GM19463 (cell line): ENCODE measurements at regions not wholly inside any gene's neighbourhood (a gene's known extent, or its start where the extent isn't known, plus 50 kb on each side); places are given as distances from the start of the nearest gene placed in this dataset.

Experiments
- ATAC-seq: cut with Tn5 transposase; IDR thresholded peaks from one replicate; pipeline ENCODE4 v1.9.1; 2021; ENCODE audit warnings: mild to moderate bottlenecking, moderate library complexity; ENCODE audit not compliant: unreplicated experiment

GRCh38 chr3:56902468-56903160 lies 100.9 kb upstream of the ARHGEF3 start:
- no peak for ATAC-seq

GRCh38 chr3:56900801-56901200 lies 99.1 kb upstream of the ARHGEF3 start:
- ATAC-seq: no peak

GRCh38 chr3:56899851-56900250 lies 98.1 kb upstream of the ARHGEF3 start:
- ATAC-seq: no peak

GRCh38 chr3:56899078-56899477 lies 97.3 kb upstream of the ARHGEF3 start:
- ATAC-seq: no peak

DNA sequence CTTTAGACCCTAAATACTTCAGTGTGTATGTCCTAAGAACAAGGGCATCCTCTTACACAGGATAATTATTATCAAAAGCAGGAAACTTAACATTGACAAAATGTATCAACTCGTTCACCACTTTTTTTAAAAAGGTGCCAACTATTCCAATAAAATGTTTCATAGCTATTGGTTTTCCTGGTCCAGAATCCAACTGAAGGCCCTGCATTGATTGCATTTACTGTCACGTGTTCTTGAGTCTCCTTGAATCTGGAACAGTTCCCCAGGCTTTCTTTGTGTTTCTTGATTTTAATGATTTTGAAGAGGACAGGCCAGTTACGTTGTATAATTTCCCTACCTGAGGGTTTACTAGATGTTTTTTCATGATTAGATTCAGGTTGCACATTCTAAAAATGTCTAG lies 94.6 kb upstream of the ARHGEF3 start:
- no peak for ATAC-seq

- ATAC-seq: peak; percentile 76
These were observed 93.2 kb upstream of the ARHGEF3 start for GRCh38 chr3:56894881-56895431.

GRCh38 chr3:56890448-56891091 lies 88.8 kb upstream of the ARHGEF3 start:
- no peak for ATAC-seq

GRCh38 chr3:56889131-56889530 lies 87.4 kb upstream of the ARHGEF3 start:
- no peak for ATAC-seq

GRCh38 chr3:56887402-56888025 lies 85.8 kb upstream of the ARHGEF3 start:
- no peak for ATAC-seq

DNA sequence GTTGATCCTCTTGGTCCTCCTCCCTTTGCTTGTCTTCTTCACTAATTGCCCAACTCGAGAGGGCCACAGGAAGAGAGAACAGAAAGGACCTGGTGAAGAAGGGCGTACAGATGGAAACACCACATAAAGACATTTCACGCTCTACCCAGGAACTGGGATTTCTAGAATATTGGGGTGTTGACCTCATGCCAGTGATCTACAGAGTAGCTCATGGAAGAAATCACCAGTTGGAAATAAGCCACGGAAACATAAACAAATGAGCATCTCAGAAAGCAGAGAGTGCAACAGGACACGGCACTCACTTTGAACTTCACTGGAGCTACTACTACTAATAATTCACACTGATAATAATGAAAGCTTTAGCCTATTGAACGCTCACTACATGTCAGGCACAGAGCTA lies 84.6 kb upstream of the ARHGEF3 start:
- no peak for ATAC-seq

DNA sequence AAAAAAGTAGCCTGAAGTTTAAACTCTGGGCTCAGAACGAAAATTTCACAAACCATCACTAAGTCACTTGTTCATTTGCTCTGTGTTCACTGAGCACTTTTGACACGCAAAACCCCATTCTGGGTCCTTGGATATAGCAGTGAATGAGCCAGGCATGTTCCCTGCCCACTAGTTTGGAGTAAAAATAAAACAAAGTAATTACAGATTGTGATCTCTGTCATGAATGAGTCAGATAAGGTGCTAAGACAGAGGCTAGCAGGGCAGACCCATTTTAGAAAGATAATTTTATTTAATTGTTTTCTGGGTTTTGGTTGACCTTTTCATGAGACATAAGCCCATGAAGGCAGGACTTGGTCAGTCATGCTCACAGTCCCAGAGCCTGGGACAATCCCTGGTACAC lies 84.1 kb upstream of the ARHGEF3 start:
- ATAC-seq: no peak

GRCh38 chr3:56885453-56885852 lies 83.7 kb upstream of the ARHGEF3 start:
- no peak for ATAC-seq

DNA sequence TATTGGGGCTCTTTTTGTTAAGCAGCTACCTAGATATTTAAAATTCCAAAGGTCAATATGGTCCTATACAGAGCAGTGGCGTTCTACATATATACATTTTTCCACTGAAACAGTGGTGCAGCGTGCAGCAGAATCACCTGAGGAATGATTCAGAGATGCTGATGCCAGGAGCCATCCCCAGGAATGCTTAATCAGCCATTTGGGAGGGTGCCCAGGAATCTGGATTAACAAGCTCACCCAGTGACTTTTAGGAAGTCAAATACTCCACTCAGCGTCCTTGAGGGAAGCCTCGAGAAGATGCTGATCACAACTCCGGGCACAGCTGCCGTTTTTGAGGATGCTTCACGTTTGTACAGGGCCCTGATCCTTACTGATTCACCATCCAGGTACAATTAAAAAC lies 82.6 kb upstream of the ARHGEF3 start:
- no peak for ATAC-seq

DNA sequence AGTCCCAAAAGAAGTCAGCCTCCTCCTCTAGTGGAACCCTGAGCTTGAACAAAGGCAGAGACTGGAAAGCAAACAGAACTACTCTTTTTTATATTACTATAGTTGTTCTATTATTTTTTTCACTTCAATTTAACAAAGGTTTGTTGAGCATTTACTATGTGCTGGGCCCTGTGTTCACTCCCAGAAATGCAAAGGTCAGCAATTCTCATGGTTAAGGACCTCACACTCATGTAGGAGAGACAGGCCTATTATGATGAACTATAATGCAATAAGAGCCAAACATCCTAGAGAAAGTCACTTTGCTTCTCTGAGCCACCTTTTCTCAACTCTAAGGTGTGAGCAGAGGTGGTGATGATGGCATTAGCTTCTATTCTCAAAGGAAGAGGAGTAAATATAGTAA lies 82.1 kb upstream of the ARHGEF3 start:
- no peak for ATAC-seq

GRCh38 chr3:56882896-56883295 lies 81.1 kb upstream of the ARHGEF3 start:
- no peak for ATAC-seq

DNA sequence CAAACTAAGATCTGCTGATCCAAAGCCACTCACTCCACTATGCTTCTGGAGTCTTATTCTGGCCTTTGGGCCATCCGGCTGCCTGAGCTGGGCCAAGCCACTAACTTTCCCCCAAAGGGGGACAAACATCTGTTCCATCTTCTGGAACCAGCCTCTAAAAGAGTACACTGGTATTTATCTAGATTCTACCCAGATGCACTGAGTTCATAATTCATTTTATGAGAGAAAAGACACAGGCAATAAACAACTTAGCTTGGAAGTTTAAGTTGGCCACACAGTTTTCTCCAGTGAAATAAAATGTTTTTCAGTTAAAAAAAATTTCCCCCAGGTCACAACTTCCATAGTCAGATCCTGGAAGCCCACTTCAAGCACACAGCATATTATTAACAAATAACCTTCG lies 80.1 kb upstream of the ARHGEF3 start:
- no peak for ATAC-seq

GRCh38 chr3:56880720-56881575 lies 79.2 kb upstream of the ARHGEF3 start:
- no peak for ATAC-seq

DNA sequence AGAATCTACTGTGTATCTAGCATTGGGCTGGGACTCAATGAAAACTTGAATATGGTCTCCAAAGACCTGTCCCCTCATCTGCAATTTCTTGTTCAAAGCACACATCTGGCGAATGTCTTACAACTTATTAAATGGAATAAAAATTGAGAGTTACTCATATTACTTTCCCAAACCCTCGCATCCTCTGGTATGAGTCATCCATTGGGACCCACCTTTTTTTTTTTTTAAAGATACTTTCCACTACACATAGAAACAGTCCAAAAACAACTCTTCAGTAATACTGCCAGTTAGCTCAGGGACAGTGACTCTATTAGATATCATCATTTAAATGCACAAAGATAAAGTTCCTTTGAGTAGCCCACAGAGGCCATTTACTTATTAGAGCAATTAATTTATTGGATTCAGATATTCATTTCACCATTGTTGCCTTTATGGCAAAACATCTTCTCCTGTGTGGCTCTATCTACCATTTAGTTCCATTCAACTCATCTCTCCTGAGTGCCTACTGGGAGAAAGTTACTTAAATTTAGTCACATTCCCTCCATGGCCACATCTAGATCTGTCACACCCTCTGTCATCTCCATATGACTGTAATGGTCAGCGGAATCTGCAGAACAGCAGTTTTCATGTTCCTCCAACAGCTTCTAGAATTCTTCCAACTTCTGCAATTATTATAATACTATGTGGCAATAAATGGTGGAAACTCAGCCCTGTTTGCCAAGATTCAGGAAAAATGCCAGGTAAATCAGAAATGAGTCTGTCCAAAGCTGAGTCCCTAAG lies 77.9 kb upstream of the ARHGEF3 start:
- ATAC-seq: no peak

- no peak for ATAC-seq
These were observed 76.3 kb upstream of the ARHGEF3 start for GRCh38 chr3:56878074-56878473.

GRCh38 chr3:56876916-56877315 lies 75.2 kb upstream of the ARHGEF3 start:
- no peak for ATAC-seq
